Naive thymus-derived CD8-positive, alpha-beta T cell (primary cell): ENCODE measurements at regions not wholly inside any gene's neighbourhood (a gene's known extent, or its start where the extent isn't known, plus 50 kb on each side); places are given as distances from the start of the nearest gene placed in this dataset.

Experiments
- ATAC-seq, 2 donors: fragments of 150-1000 bp; cut with Tn5 transposase in 1 of 2; sonication (Bioruptor Pico), chemical (Tn5 transposase) in 1 of 2; 1 replicate in 1 of 2; 2 replicates in 1 of 2; pipeline ENCODE4 v1.10.0; 2021; ENCODE audit warnings: mild to moderate bottlenecking in 2 of 2, moderate library complexity in 2 of 2
- POLR2A ChIA-PET: fragments of 350-600 bp; sonication (Branson Sonifier 250); formaldehyde crosslinking; loops from one replicate; lab custom pipeline; 2021; ENCODE audit warnings: antibody characterized with exemption; lab: Charles Lee
- DNase-seq, 10 donors: peaks; one replicate each; pipeline versions ENCODE4 v3.0.0 to v3.0.0-alpha.2; 2020 to 2022
- H3K27ac Mint-ChIP-seq, 10 donors: one replicate each; pipeline ENCODE4 v1.8.0; 2020 to 2022; ENCODE audit warnings: mild to moderate bottlenecking in 10 of 10, mixed read lengths in 10 of 10, moderate library complexity in 4 of 10, inconsistent platforms in 1 of 10
- H3K27me3 Mint-ChIP-seq, 5 donors: one replicate each; pipeline ENCODE4 v1.8.0; 2021 to 2022; ENCODE audit warnings: mixed read lengths in 5 of 5
- H3K36me3 Mint-ChIP-seq, 3 donors: one replicate each; pipeline ENCODE4 v1.8.0; 2020 to 2022; ENCODE audit warnings: mixed read lengths in 3 of 3, mild to moderate bottlenecking in 2 of 3, inconsistent platforms in 1 of 3
- H3K4me1 Mint-ChIP-seq, 4 donors: one replicate each; pipeline ENCODE4 v1.8.0; 2021 to 2022; ENCODE audit warnings: mixed read lengths in 4 of 4
- H3K4me3 Mint-ChIP-seq, 10 donors: one replicate each; pipeline ENCODE4 v1.8.0; 2020 to 2022; ENCODE audit warnings: mild to moderate bottlenecking in 10 of 10, mixed read lengths in 10 of 10, moderate library complexity in 6 of 10, inconsistent platforms in 1 of 10
- H3K9me3 Mint-ChIP-seq, 9 donors: one replicate each; pipeline ENCODE4 v1.8.0; 2020 to 2022; ENCODE audit warnings: mixed read lengths in 9 of 9, mild to moderate bottlenecking in 3 of 9, inconsistent platforms in 1 of 9, moderate library complexity in 1 of 9

DNA sequence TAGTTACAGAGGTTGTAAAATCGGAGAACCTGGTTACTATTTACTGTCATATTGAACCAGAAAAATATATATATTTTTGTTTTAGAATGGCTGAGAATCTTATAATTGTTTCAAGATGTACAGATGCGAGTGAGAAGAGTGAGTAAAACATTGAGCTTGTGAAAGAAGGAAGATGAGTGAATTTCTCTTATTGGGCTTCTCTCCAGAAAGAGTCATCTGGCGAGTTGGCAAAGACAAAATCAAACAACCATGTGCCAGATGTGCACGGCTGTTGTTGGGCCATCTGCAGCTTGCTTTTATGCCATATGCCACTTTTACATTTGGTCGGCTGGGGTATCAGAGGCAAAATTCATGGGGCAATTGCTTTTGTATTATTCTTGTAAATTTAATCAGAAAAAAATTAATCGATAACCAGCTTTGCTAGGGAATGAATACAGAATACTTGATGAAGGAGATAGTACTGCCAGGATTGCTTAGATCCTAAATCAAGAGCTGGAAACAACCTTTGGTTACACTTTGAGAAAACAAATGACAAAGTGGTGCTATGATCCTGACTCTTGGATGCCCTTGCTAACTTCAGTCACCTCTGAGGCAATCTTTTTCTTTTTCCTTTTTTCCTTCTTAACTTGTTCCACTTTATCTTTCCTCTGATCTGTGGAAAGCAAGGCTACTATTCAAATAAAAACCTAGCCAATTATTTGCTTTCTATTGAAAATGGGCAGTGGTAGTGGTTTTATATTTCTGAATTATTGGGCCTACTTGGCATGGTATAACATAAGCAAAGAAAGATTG lies 97.1 kb upstream of the GRIK2 start:
- H3K9me3 Mint-ChIP-seq, result peaks cover 0 to 33% (median 10%) of the 10 kb centered on the region in 9 donors
- ATAC-seq, result no peak
- peaks cover 0 to 8% (median 0%) of the 10 kb centered on the region in 3 donors for H3K36me3 Mint-ChIP-seq
- POLR2A ChIA-PET, result no interaction called here
- no peaks in the 10 kb centered on the region for H3K4me1 Mint-ChIP-seq
- DNase-seq, result no peak
- H3K4me3 Mint-ChIP-seq, result no peak overlapping the region
- H3K27ac Mint-ChIP-seq, result no peak overlapping the region
- peaks cover 0 to 4% (median 0%) of the 10 kb centered on the region in 5 donors for H3K27me3 Mint-ChIP-seq

DNA sequence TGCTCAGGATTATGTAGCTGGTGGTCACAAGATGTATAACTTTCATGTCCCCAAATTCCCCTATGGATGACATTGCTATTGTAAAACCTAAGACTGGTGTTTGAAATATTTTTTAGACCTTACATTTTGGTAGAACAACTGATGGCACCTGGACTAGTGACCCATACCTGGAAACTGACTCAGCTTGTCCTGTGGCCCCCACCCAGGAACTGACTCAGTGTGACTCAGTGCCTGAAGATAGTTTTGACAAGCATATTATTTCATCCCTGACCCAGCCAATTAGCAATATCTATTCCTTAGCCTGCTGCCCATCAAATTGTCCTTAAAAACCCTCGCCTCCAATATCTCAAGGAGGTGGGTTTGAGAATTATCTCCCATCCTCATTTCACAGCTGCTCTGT lies 90.9 kb upstream of the GRIK2 start:
- H3K4me1 Mint-ChIP-seq, result no peaks in the 10 kb centered on the region
- no peak for ATAC-seq
- no peak for DNase-seq
- H3K36me3 Mint-ChIP-seq, result peaks cover 0 to 8% (median 1%) of the 10 kb centered on the region in 3 donors
- H3K27ac Mint-ChIP-seq, result no peak overlapping the region
- peaks cover 0 to 2% (median 0%) of the 10 kb centered on the region in 5 donors for H3K27me3 Mint-ChIP-seq
- H3K4me3 Mint-ChIP-seq, result no peak overlapping the region
- POLR2A ChIA-PET, result no interaction called here
- peaks cover 3 to 38% (median 8%) of the 10 kb centered on the region in 9 donors for H3K9me3 Mint-ChIP-seq

DNA sequence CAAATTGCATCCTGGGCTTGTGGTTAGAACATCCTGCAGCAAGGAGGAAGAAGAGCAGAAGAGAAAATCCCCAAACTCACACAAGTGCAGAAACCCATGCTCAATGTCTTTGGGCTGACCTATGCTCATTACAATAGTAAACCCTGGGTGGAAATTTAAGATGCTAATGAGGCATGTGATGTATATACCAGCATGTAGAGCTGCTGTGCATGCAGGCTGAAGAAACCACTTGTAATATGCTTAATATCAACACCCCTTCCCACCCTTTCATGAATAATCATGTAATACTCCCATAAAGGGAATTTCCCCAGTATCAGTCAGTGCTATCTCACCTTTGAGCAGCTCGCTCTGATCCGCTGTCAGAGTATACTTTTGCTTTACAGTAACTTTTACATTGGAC lies 90.0 kb upstream of the GRIK2 start:
- Mint-ChIP-seq H3K27me3 (peaks cover 0 to 2% (median 0%) of the 10 kb centered on the region in 5 donors), H3K27ac (no peak overlapping the region), H3K9me3 (peaks cover 3 to 38% (median 8%) of the 10 kb centered on the region in 9 donors), H3K4me1 (no peaks in the 10 kb centered on the region), H3K36me3 (peaks cover 0 to 8% (median 1%) of the 10 kb centered on the region in 3 donors), H3K4me3 (no peak overlapping the region)
- POLR2A ChIA-PET, result no interaction called here
- DNase-seq (no peak), ATAC-seq (no peak)

DNA sequence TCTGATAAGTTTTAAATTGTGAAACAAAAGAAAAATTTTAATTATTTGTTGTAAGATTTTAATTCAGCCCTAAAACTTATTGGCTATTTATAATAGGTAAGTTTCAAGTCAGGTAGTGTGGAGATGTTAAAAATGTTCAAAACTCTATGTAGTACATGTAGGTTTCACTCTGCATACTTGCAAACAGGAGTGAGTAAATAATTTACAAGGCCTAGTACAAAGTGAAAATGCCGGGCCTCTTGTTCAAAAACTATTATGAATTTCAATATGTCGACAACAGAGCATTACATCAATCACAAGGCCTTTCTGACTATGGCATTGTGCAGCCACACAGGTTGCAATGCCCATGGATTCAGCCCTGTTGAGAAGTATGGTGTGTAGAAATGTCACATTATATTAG lies 80.9 kb upstream of the GRIK2 start:
- H3K27ac Mint-ChIP-seq, result no peak overlapping the region
- DNase-seq (no peak), ATAC-seq (no peak)
- H3K4me3 Mint-ChIP-seq, result no peak overlapping the region
- POLR2A ChIA-PET, result no interaction called here
- no peaks in the 10 kb centered on the region for H3K27me3 Mint-ChIP-seq
- H3K9me3 Mint-ChIP-seq, result peaks cover 0 to 4% (median 0%) of the 10 kb centered on the region in 9 donors
- no peaks in the 10 kb centered on the region for H3K36me3 Mint-ChIP-seq
- H3K4me1 Mint-ChIP-seq, result no peaks in the 10 kb centered on the region

DNA sequence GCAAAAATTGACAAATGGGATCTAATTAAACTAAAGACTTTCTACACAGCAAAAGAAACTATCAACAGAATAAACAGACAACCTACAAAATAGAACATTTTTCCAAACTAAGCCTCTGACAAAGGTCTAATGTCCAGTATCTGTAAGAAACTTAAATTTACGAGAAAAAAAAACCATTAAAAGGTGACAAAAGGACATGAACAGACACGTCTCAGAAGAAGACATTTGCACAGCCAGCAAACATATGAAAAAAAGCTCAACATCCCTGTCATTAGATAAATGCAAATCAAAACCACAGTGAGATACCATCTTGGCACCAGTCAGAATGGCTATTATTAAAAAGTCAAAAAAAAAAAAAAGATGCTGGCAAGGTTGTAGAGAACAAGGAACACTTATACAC lies 70.6 kb upstream of the GRIK2 start:
- no peaks in the 10 kb centered on the region for H3K4me1 Mint-ChIP-seq
- H3K36me3 Mint-ChIP-seq, result no peaks in the 10 kb centered on the region
- H3K9me3 Mint-ChIP-seq, result peaks cover 0 to 6% (median 0%) of the 10 kb centered on the region in 9 donors
- no peak overlapping the region for H3K27ac Mint-ChIP-seq
- ATAC-seq (no peak), DNase-seq (no peak)
- no peaks in the 10 kb centered on the region for H3K27me3 Mint-ChIP-seq
- no peak overlapping the region for H3K4me3 Mint-ChIP-seq
- POLR2A ChIA-PET, result no interaction called here

DNA sequence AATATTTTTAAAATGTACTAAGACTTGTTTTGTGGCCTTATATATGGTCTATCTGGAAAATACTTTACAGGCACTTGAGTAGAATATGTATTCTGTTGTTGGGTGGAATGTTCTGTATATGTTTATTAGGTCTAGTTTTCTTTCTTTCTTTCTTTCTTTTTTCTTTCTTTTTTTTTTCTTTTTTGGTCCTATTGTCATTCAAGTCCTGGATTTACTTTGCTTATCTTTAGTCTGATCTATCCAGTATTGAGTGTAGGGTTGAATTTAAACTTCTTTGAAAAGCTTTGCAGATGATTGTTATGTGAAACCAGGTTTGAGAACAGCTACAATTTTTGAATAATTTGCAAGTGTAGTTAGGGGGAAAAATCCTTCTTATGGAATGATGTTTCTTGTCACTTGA lies 67.1 kb upstream of the GRIK2 start:
- DNase-seq, result no peak
- no peak for ATAC-seq
- no peaks in the 10 kb centered on the region for H3K9me3 Mint-ChIP-seq
- no peaks in the 10 kb centered on the region for H3K4me1 Mint-ChIP-seq
- no peaks in the 10 kb centered on the region for H3K27me3 Mint-ChIP-seq
- no peak overlapping the region for H3K27ac Mint-ChIP-seq
- no peaks in the 10 kb centered on the region for H3K36me3 Mint-ChIP-seq
- no peak overlapping the region for H3K4me3 Mint-ChIP-seq
- POLR2A ChIA-PET, result no interaction called here

DNA sequence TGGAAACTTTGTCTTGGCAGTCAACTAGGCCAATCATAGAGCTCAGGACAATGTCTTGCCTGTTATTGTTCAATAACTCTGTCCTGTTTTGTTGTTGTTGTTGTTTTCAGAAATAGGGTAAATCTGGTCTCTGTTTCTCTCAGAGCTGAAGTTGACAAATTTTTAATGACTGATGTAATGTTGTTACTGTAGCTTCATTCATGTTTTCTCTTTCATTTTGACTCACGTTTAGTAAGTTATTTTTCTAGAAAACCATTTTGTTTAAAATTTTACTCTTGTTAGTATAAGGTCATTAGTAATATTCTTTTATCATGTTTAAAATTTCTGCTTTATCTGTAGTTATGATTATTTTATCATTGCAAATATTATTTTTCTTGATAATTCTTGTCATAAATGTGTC lies 51.6 kb upstream of the GRIK2 start:
- no peaks in the 10 kb centered on the region for H3K4me1 Mint-ChIP-seq
- H3K27ac Mint-ChIP-seq, result no peak overlapping the region
- no peaks in the 10 kb centered on the region for H3K27me3 Mint-ChIP-seq
- peaks cover 0 to 9% (median 0%) of the 10 kb centered on the region in 3 donors for H3K36me3 Mint-ChIP-seq
- no peak for ATAC-seq
- POLR2A ChIA-PET, result no interaction called here
- peaks cover 4 to 24% (median 10%) of the 10 kb centered on the region in 9 donors for H3K9me3 Mint-ChIP-seq
- DNase-seq, result no peak
- no peak overlapping the region for H3K4me3 Mint-ChIP-seq
